ENCODE measurements at regions not wholly inside any gene's neighbourhood (a gene's known extent, or its start where the extent isn't known, plus 50 kb on each side); places are given as distances from the start of the nearest gene placed in this dataset.

DNA sequence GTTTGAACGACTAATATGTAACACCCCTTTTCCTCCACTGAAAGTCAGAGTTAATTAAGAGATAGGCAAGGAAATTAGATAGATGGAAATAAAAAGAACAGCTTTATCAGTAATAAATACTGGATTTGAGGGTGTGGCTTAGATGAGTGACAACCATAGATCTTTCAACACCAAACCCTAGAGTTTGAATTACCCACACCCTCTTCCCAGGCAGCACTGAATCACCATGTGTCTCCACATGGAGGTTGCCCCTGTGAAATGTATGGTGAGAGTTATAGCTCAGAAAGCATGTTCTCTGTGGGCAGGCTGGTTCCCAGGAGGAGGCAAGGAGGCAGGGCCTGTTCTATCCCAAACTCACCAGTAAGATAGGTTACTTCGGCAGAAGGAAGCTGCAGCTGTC is 69.7 kb downstream of the TMEM174 start:
- no peak for DNase-seq (ENCODE audit: extremely low read depth in 1 of 11, low read depth in 9 of 11, low spot score in 4 of 11)

DNA sequence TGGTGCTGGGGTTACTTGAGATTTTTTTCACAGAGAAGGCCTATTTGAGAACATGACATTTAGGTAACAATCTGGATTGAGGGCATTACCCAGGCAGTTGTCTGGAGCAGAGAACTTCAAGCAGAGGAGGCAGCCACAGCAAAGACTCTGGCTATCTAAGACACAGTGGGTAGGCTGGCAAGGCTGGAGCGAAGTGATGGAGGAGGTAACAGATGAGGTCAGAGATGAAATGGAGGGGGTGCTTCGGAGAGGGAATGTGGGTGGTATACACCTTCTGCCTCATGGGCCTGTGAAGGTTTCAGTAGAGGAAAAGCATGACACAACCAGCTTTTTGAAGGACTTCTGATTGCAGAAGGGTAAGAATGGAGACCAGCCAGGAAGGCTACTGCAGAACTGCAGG is 65.9 kb downstream of the TMEM174 start:
- no peak for DNase-seq (ENCODE audit: extremely low read depth in 1 of 11, low read depth in 9 of 11, low spot score in 4 of 11)

DNA sequence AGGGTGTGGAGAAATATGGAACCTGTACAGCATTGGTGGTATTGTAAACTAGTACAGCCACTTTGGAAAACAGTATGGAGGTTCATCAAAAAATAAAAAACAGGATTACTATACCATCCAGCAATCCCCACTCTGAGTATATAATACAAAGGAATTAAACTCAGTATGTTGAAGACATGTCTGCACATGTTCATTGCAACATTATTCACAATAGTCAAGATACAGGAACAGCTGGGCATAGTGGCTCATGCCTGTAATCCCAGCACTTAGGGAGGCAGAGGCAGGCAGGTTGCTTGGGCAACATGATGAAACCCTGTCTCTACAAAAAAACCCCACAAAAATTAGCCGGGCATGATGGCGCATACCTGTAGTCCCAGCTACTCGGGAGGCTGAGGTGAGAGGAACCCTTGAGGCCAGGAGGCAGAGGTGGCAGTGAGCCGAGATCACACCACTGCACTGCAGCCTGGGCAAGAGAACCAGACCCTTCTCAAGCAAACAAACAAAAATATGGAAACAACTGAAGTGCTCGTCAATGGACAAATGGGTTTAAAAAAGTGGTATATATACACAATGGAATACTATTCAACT is 63.6 kb downstream of the TMEM174 start:
- DNase-seq (ENCODE audit: extremely low read depth in 1 of 11, low read depth in 9 of 11, low spot score in 4 of 11), result no peak

DNA sequence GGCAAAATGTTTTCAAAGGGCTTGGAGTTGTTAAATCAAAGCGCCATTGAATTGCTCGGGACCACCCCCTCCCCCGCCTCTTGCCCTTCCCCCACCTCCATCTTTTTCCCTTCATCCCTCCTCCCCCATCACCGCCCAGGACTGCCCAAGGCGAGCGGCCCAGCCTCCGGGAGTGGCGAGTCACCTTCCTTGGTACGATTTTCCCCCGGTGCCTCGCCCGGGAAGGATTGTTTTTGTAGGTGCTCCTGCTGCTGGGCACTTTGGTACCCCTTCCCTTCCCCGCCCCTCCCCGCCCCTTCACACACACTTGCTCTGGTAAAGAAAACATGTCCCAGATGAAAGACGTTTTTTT is 61.2 kb downstream of the TMEM174 start:
- no peak for DNase-seq (ENCODE audit: extremely low read depth in 1 of 11, low read depth in 9 of 11, low spot score in 4 of 11)

DNA sequence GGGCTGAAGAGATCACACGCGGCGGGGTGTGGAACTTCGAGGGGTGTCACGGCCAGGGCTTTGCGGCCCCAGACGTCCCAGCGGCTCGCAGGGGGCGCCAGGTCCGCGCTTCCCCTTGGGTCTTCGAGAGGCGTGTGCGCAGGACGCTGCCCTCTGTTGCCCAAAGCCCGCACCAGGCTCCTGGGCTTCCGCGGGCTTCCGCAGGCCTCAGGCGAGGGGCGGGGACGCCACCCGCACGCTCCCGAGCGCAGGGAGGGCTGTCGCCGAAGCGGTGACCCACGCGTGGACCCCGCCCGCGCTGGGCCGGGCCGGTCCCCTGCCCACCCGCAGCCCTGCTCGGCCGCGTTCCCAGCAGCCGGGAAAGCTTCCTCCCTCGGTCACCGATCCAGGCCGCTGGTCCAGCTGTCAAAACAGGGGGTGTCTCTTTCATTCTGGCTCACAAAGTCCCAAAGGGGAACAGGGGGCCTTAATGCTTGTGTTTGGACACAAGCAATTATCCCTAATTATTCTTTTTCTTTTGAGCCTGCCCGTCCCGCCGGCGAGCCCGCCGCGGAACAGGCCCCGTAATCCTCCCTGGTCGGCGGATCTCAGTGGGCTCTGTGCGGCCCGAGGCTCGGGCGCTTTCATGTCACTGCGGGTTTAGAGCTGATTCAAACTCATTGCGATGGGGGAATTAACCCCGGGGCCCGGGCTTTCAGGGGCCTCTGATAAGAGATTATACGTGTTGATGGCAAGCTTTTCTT is 60.6 kb downstream of the TMEM174 start:
- DNase-seq (ENCODE audit: extremely low read depth in 1 of 11, low read depth in 9 of 11, low spot score in 4 of 11), result no peak

DNA sequence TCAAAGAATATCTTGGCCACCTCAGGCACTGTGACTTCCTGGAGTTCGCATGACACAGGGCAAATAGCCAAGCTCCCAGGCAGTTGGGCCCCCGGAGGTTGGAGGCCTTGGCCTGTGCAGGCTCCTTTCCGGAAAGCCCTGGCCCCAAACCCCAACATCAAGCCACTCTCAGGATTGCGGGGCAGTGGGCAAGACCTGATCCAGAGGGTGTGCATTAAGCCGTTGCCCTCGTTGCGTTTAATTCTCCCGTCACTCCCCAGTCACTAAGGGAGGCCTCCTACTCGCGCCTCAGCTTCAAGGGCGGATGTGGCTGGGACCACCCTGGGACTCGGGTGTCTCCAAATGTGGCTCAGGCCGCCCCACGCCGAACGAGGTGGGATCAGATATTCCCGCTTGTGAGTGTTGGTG is 60.1 kb downstream of the TMEM174 start:
- no peak for DNase-seq (ENCODE audit: extremely low read depth in 1 of 11, low read depth in 9 of 11, low spot score in 4 of 11)

DNA sequence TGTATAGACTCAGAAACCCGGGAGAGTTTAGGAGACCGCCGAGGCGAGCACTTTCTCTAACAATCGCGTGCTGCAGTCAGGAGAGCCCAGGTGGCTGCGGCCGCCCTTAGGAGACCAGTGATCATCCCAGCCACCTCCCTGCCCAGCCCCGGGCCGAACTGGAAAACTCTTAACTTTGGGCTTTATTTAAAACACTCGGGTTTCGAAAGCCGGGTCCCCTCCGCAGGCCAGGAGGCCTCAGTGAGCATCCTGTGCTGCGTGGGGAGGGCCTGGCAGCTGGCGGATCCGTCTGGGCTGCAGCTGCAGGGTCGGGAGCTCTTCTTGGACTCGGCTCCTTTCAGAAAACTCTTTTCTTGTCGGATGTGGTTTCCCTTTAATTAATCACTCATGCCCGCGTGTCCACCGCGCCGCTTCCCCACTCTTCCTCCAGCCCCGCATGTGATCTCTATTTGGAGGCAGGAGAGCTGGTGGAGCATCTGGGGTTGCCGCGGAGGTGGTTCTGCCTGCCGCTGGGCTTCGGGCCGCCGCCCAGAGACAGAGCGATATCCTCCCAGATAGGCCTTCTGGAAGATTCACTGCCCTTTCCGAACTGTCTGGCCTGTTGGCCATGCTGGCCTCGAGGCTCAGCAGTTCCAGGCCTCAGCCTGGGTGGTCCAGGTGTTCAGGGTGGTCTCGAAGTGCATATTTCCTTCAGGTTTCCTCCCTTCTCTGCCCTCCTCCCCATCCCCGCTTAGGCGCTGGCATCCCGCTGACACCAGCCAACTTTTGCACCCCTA is 59.5 kb downstream of the TMEM174 start:
- no peak for DNase-seq (ENCODE audit: extremely low read depth in 1 of 11, low read depth in 9 of 11, low spot score in 4 of 11)

DNA sequence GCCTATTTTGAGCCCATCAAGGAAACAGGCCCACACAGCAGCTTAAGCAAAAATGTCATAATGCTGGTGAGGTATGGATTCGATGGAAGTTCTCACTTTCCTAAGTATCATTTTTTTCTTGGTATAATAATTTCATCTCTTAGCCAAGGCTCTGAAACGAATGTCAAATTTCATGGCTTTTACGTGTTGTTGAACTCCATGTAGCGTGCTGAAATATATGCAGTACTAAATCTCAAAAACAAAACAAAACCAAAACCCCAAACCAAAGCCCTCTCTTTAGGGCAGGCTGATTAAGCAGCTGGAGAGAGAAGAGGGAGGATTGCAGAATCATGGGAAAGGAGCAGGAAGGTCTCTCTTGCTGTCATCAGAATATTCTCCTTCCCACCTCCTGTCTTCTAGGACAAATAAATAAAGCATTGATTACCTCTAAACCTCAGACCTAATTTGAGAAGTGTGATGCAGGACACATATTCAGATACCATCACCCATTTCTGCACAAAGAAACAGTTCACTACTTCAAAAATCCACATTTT is 58.3 kb downstream of the TMEM174 start:
- DNase-seq (ENCODE audit: extremely low read depth in 1 of 11, low read depth in 9 of 11, low spot score in 4 of 11), result no peak

DNA sequence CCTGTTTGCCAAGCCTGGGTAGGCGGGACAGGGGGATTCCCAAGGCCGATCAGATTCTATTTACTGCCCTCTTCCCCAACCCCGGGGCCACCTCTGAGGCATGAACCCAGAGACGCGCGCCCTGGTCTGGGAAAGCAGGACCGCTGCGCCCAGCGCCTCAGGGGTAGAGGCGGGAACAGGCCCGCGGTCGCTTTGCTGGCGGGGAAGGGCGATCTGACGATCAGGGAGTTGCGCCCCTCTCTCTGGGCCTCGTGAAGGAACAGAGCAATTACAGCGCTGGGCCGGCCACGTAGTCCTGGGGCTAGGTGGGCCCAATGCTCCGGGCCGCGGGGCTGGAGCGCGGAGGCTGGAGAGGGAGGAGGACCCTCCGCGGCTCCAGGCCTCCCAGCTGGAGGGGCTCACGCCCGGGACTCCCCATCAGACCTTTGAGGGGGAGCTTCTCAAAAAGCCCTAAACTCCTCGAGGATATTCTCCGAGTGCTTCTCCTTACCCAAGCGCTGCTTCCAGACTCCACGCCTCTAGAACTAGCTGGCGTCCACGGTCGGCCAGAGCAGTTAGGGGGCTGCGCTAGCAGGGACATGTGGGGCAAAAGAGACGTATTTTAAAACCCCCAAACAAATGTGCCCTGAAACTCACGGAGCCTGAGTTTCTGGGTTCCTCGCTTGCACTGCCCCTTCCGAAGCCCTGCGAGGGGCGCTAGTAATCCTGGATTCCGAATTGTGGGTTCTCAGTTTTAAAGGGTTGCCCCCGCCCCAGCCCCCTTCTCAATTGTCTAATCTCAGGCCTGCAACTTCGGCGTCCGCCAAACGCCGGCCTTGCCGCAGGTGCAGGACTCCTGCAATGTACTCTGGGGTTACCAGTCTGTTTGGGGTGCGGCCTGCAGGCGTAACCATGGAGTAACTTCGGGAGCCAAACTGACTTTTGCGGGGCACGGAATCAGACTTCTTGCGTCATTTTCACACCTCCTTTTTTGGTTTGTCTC is 57.6 kb downstream of the TMEM174 start:
- no peak for DNase-seq (ENCODE audit: extremely low read depth in 1 of 11, low read depth in 9 of 11, low spot score in 4 of 11)

DNA sequence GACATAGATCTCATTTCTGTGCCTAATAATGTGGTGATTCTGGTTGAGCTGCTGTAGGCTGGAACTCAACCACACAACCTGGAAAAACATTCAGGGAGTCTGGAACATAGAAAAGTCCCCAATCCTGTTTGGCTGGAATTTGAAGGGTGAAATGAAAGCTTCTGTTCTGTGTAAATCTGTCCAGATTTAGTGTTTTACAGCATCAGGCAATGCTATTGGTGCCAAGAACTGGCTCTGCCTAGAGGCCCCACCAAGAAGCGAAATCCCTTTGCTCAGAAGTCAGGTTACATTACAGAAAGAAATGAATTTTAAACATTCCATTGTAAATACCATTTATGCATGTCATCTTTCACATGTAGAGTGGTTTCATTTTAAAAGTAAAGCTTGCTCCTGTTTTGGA is 56.3 kb downstream of the TMEM174 start:
- no peak for DNase-seq (ENCODE audit: extremely low read depth in 1 of 11, low read depth in 9 of 11, low spot score in 4 of 11)

DNA sequence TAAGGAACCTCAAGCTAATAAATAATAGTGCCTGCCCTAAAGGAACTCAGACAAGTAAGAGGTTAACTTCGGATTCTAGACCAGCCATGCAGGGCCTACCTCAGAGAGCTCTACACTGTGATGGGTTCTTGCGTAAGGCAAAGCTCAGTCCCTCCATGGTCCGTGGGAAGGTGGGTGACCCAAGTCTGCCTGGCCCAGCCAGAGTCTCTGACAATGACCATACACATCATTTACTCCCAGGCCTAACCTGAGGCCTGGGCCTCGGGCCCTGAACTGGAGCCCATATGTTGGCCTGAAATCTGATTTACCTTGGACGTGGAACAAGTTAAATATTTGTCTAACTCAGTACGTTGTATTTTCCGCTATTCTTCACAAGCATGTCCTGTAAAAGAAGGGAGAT is 55.1 kb downstream of the TMEM174 start:
- DNase-seq (ENCODE audit: extremely low read depth in 1 of 11, low read depth in 9 of 11, low spot score in 4 of 11), result no peak
